Stimulated activated CD4-positive, alpha-beta T cell treated with anti-CD3 and anti-CD28 coated beads, Interleukin-12 subunit alpha, Interleukin-12 subunit beta, amount 100 ng/mL, for 24 hours (primary cell): ENCODE measurements at regions not wholly inside any gene's neighbourhood (a gene's known extent, or its start where the extent isn't known, plus 50 kb on each side); places are given as distances from the start of the nearest gene placed in this dataset.

Experiments
- DNase-seq, 2 experiments: peaks; one replicate each; pipeline ENCODE4 v3.0.0-alpha.2; 2020; ENCODE audit warnings: low read depth in 2 of 2

- DNase-seq, result no peak
Observed at GRCh38 chr11:127338380-127339259, 338.1 kb upstream of the KIRREL3 start.

- DNase-seq, result no peak
Observed at GRCh38 chr11:127334466-127334865, 333.9 kb upstream of the KIRREL3 start.

- no peak for DNase-seq
Observed at GRCh38 chr11:127332896-127333295, 332.3 kb upstream of the KIRREL3 start.

GRCh38 chr11:127330044-127330443 lies 329.5 kb upstream of the KIRREL3 start:
- no peak for DNase-seq

GRCh38 chr11:127308291-127308690 lies 307.7 kb upstream of the KIRREL3 start:
- DNase-seq, result no peak

- DNase-seq, result no peak
Observed at GRCh38 chr11:127307700-127308099, 307.1 kb upstream of the KIRREL3 start.

- DNase-seq, result no peak
Observed at GRCh38 chr11:127304634-127305033, 304.1 kb upstream of the KIRREL3 start.

GRCh38 chr11:127288926-127289325 lies 288.4 kb upstream of the KIRREL3 start:
- no peak for DNase-seq

GRCh38 chr11:127281534-127281933 lies 281.0 kb upstream of the KIRREL3 start:
- DNase-seq, result no peak

GRCh38 chr11:127275774-127276173 lies 275.2 kb upstream of the KIRREL3 start:
- no peak for DNase-seq

GRCh38 chr11:127274328-127274676 lies 273.7 kb upstream of the KIRREL3 start:
- no peak for DNase-seq

- no peak for DNase-seq
Observed at GRCh38 chr11:127273593-127274327, 273.2 kb upstream of the KIRREL3 start.

- no peak for DNase-seq
Observed at GRCh38 chr11:127270851-127271250, 270.3 kb upstream of the KIRREL3 start.

GRCh38 chr11:127269911-127270310 lies 269.3 kb upstream of the KIRREL3 start:
- no peak for DNase-seq

GRCh38 chr11:127268932-127269331 lies 268.4 kb upstream of the KIRREL3 start:
- DNase-seq, result no peak

GRCh38 chr11:127268521-127268920 lies 268.0 kb upstream of the KIRREL3 start:
- DNase-seq, result no peak

- no peak for DNase-seq
Observed at GRCh38 chr11:127259102-127259501, 258.5 kb upstream of the KIRREL3 start.

- DNase-seq, result no peak
Observed at GRCh38 chr11:127255209-127255608, 254.6 kb upstream of the KIRREL3 start.

- no peak for DNase-seq
Observed at GRCh38 chr11:127252321-127252720, 251.8 kb upstream of the KIRREL3 start.

- DNase-seq, result no peak
Observed at GRCh38 chr11:127249576-127249975, 249.0 kb upstream of the KIRREL3 start.

- DNase-seq, result no peak
Observed at GRCh38 chr11:127248476-127248875, 247.9 kb upstream of the KIRREL3 start.

- DNase-seq, result no peak
Observed at GRCh38 chr11:127247261-127247851, 246.8 kb upstream of the KIRREL3 start.

- DNase-seq, result no peak
Observed at GRCh38 chr11:127242676-127243075, 242.1 kb upstream of the KIRREL3 start.
